Heart left ventricle (tissue), 13 donors: ENCODE measurements at regions not wholly inside any gene's neighbourhood (a gene's known extent, or its start where the extent isn't known, plus 50 kb on each side); places are given as distances from the start of the nearest gene placed in this dataset.

Source experiments
- CTCF ChIP-seq, 12 donors: fragments of 200-600 bp; sonication (generic) in 4 of 12; IDR thresholded peaks; one replicate each; pipeline versions ENCODE4 v1.5.0 to v1.8.0; 2018 to 2022; ENCODE audit warnings: antibody characterized with exemption in 12 of 12, mild to moderate bottlenecking in 5 of 12
- POLR2A ChIP-seq, 2 donors: fragments of 450-650 bp; IDR thresholded peaks; one replicate each; pipeline ENCODE4 v1.6.1; 2017; ENCODE audit warnings: antibody characterized with exemption in 2 of 2, mild to moderate bottlenecking in 2 of 2, moderate library complexity in 2 of 2
- donor health status: ischemic (EF 13 %, LVEDD 7.1; RV severe dilation, severe dysfunction).
- donor health status: DM: no; HTN: yes; CAD: no.
- donor health status: DM: no; HTN: no; CAD: no.
- donor health status: ischemic (EF 25% LVEDD 6.9; RV normal size, moderate dysfunction).
- donor health status: ischemic (EF 25% LVEDD 5.7; RV mildly dilated, moderate dysfunction).
- donor health status: ischemic (EF 35%, LVEDD 5.7; RV mildly dilated, moderate dysfunction).
- donor health status: nonischemic (EF 11% LVEDD 7.7; RV severe dilation, severe dysfunction).
- donor health status: DM: yes; HTN: yes; CAD: no.
- donor health status: PGD.
- donor health status: ischemic (EF 29% LVEDD 5.4; RV normal size, mild dysfunction).
- donor health status: nonischemic (EF 23%, LVEDD 6.1; RV moderate dilation, normal function).

GRCh38 chr1:208807446-208808127 lies 563.4 kb upstream of the PLXNA2 start:
- no peak for TF ChIP-seq CTCF (IDR thresholded peaks at IDR 0.05)
- no peak for TF ChIP-seq POLR2A (IDR thresholded peaks at IDR 0.05)
